ENCODE measurements at regions not wholly inside any gene's neighbourhood (a gene's known extent, or its start where the extent isn't known, plus 50 kb on each side); places are given as distances from the start of the nearest gene placed in this dataset.

GRCh38 chr16:51867386-51868065 is 679.4 kb downstream of the TOX3 start:
- no peaks in the 10 kb centered on the region for H3K36me3 ChIP-seq
- DNase-seq: no peak
- no peak overlapping the region for H3K27ac ChIP-seq
- no peak overlapping the region for H3K4me3 ChIP-seq (ENCODE audit: low read depth, low read length)
- TF ChIP-seq CTCF (IDR thresholded peaks at IDR 0.05; ENCODE audit: low read depth, low read length): no peak
- no peaks in the 10 kb centered on the region for H3K9me3 ChIP-seq (ENCODE audit: severe bottlenecking)
- H3K27me3 ChIP-seq (ENCODE audit: insufficient read depth, low read depth, severe bottlenecking): no peaks in the 10 kb centered on the region

GRCh38 chr16:51864575-51864974 is 682.4 kb downstream of the TOX3 start:
- H3K27me3 ChIP-seq (ENCODE audit: insufficient read depth, low read depth, severe bottlenecking): no peaks in the 10 kb centered on the region
- no peak overlapping the region for H3K27ac ChIP-seq
- no peak for DNase-seq
- H3K4me3 ChIP-seq (ENCODE audit: low read depth, low read length): no peak overlapping the region
- H3K9me3 ChIP-seq (ENCODE audit: severe bottlenecking): no peaks in the 10 kb centered on the region
- no peaks in the 10 kb centered on the region for H3K36me3 ChIP-seq
- no peak for TF ChIP-seq CTCF (IDR thresholded peaks at IDR 0.05; ENCODE audit: low read depth, low read length)

GRCh38 chr16:51854401-51854951 is 692.5 kb downstream of the TOX3 start:
- no peak overlapping the region for H3K4me3 ChIP-seq (ENCODE audit: low read depth, low read length)
- no peaks in the 10 kb centered on the region for H3K27me3 ChIP-seq (ENCODE audit: insufficient read depth, low read depth, severe bottlenecking)
- no peak overlapping the region for H3K27ac ChIP-seq
- H3K9me3 ChIP-seq (ENCODE audit: severe bottlenecking): no peaks in the 10 kb centered on the region
- DNase-seq: no peak
- no peaks in the 10 kb centered on the region for H3K36me3 ChIP-seq
- TF ChIP-seq CTCF (IDR thresholded peaks at IDR 0.05; ENCODE audit: low read depth, low read length): no peak

GRCh38 chr16:51853586-51853985 is 693.4 kb downstream of the TOX3 start:
- no peaks in the 10 kb centered on the region for H3K27me3 ChIP-seq (ENCODE audit: insufficient read depth, low read depth, severe bottlenecking)
- H3K36me3 ChIP-seq: no peaks in the 10 kb centered on the region
- H3K4me3 ChIP-seq (ENCODE audit: low read depth, low read length): no peak overlapping the region
- H3K9me3 ChIP-seq (ENCODE audit: severe bottlenecking): no peaks in the 10 kb centered on the region
- TF ChIP-seq CTCF (IDR thresholded peaks at IDR 0.05; ENCODE audit: low read depth, low read length): no peak
- no peak overlapping the region for H3K27ac ChIP-seq
- no peak for DNase-seq

- Histone ChIP-seq H3K27ac (no peak overlapping the region), H3K9me3 (ENCODE audit: severe bottlenecking) (no peaks in the 10 kb centered on the region), H3K27me3 (ENCODE audit: insufficient read depth, low read depth, severe bottlenecking) (no peaks in the 10 kb centered on the region), H3K36me3 (no peaks in the 10 kb centered on the region), H3K4me3 (ENCODE audit: low read depth, low read length) (no peak overlapping the region)
- DNase-seq: no peak
- TF ChIP-seq CTCF (IDR thresholded peaks at IDR 0.05; ENCODE audit: low read depth, low read length): no peak
Measured at GRCh38 chr16:51852892-51853291, 694.1 kb downstream of the TOX3 start.

- Histone ChIP-seq H3K27ac (no peak overlapping the region), H3K36me3 (no peaks in the 10 kb centered on the region), H3K9me3 (ENCODE audit: severe bottlenecking) (no peaks in the 10 kb centered on the region), H3K27me3 (ENCODE audit: insufficient read depth, low read depth, severe bottlenecking) (no peaks in the 10 kb centered on the region), H3K4me3 (ENCODE audit: low read depth, low read length) (no peak overlapping the region)
- no peak for DNase-seq
- TF ChIP-seq CTCF (IDR thresholded peaks at IDR 0.05; ENCODE audit: low read depth, low read length): no peak
Measured at GRCh38 chr16:51851111-51851510, 695.8 kb downstream of the TOX3 start.
